Fibroblast of mammary gland (primary cell): ENCODE measurements at regions not wholly inside any gene's neighbourhood (a gene's known extent, or its start where the extent isn't known, plus 50 kb on each side); places are given as distances from the start of the nearest gene placed in this dataset.
"Not testable (repeated sequence)": the region's sequence is repeated elsewhere in the genome, so short reads cannot be mapped to it uniquely, and the experiment has no call there.

Experiments used
- DNase-seq: peaks from one replicate; pipeline ENCODE4 v3.0.0-alpha.2; 2010; ENCODE audit warnings: low read depth
- H3K4me3 ChIP-seq: 2 replicates; pipeline ENCODE4 v1.5.1; 2011; ENCODE audit warnings: low read depth, mild to moderate bottlenecking, low read length, moderate library complexity; ENCODE audit not compliant: control insufficient read depth
- CTCF ChIP-seq: conservative IDR thresholded peaks from 2 replicates; pipeline ENCODE4 v1.5.1; 2011; ENCODE audit warnings: low read depth, low read length, inconsistent platforms; ENCODE audit not compliant: control insufficient read depth, insufficient read depth

DNA sequence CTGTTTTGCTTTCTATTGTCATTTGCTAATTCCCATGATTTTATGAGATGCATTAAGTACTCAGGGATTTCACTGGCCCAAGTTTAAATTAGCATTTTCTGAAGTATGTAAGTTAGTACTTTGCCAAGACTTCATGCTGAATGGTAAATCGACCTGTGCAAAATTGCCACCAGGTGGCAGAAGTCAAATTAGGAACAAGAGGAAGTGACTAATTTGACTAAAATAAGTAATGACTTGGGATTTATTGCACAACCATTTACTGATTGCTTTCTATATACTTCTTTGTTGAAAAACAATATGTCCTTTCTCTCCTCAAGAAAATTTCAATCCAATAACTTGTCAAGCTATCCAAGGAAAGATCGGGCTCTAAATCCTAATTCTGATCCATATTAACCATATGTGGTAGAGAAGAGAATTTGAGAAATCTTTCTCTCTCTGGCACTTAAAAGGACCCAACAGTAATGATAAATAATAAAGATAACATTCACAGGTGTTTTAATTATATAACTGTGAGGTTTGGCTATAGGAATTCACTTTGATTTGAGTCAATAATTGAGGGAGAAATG is 253.7 kb upstream of the CHORDC1 start:
- no peak overlapping the region for H3K4me3 ChIP-seq
- peak; percentile 26 for DNase-seq

GRCh38 chr11:90468923-90469322 is 246.1 kb upstream of the CHORDC1 start:
- no peak for DNase-seq
- no peak for TF ChIP-seq CTCF

More for the DNA sequence above, 253.7 kb upstream of the CHORDC1 start:
- TF ChIP-seq CTCF, result peak; percentile 10

DNA sequence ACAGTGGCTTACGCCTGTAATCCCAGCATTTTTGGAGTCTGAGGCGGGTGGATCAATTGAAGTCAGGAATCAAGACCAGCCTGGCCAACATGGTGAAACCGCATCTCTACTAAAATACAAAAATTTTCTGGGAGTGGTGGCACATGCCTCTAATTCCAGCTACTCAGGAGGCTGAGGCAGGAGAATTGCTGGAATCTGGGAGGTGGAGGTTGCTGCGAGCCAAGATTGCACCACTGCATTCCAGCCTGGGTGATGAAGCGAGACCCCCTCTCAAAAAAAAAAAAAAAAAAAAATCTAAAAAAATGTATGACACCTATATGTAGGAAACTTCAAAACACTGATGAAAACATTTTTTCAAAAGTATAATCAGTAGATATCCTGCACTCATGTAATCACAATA is 242.7 kb upstream of the CHORDC1 start:
- no peak overlapping the region for H3K4me3 ChIP-seq
- no peak for DNase-seq
- no peak for TF ChIP-seq CTCF

More at GRCh38 chr11:90468923-90469322, 246.1 kb upstream of the CHORDC1 start:
- H3K4me3 ChIP-seq, result no peak overlapping the region

DNA sequence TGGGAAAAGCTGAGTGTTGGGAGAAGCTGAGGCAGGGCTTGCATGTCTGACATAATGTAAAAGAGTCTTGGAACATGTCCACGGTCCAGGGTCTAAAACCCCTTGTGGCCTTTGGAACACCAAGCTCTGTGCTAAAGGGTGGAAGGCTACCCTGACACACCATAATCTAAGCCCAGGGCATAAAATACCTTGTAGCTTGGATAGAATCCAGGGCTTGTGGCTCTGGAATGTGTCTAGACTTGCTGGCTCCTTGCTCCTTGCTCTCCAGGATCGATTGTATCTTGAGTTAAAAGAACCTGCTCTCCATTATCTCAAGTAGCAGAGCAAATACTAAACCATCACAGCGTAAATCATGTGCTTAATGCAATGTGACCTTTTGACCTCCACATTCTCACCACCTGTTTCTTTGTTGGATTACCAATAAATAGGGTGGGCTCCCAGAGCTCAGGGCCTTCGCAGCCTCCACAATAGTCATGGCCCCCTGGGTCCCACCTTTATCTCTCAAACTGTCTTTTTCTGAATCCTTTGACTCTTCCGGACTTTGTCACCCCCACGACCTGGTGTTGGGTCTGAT is 232.6 kb upstream of the CHORDC1 start:
- not testable (repeated sequence) for DNase-seq, H3K4me3 ChIP-seq

DNA sequence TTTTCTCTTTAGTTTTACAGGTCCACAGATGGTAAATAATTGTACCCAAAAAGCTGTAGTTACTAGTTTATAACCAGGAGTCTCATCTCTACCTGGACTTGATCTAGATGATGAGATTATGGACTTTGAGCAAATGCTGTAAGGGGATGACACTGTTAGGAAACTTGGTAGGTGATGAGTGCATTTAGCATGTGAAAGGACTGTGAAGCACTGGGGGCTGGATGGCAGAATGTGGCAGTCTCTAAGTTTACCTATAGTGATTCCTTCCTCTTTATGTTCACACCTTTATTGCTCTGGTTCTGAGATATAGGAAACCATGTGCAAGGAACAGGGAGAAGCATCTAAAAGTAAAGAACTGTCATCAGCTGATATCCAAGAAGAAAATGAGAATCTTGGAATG is 230.7 kb upstream of the CHORDC1 start:
- no peak for DNase-seq
- no peak for TF ChIP-seq CTCF
- H3K4me3 ChIP-seq, result no peak overlapping the region

- DNase-seq, result no peak
- H3K4me3 ChIP-seq, result no peak overlapping the region
- TF ChIP-seq CTCF, result no peak
Measured at GRCh38 chr11:90449606-90450005, 226.8 kb upstream of the CHORDC1 start.

DNA sequence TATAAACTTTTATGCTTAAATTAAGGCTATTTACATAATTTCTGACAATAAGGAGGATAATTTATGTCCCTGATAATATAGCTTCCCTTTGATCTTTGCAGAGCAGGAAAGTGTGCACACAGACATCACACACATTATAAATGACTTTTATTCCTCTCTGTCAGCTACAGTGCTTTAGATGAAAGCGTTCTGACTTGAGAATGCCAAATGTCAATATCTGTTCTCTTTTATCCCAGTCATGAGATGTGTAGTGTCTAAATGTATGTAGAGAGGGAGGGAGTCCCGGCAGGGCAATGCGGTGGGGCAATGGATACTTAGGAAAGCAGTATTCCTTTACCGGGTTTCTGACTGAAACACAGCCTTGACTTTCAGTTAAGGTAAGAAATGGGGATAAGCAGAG is 225.4 kb upstream of the CHORDC1 start:
- no peak overlapping the region for H3K4me3 ChIP-seq
- TF ChIP-seq CTCF, result no peak
- DNase-seq, result no peak
